ENCODE measurements at regions not wholly inside any gene's neighbourhood (a gene's known extent, or its start where the extent isn't known, plus 50 kb on each side); places are given as distances from the start of the nearest gene placed in this dataset.

DNA sequence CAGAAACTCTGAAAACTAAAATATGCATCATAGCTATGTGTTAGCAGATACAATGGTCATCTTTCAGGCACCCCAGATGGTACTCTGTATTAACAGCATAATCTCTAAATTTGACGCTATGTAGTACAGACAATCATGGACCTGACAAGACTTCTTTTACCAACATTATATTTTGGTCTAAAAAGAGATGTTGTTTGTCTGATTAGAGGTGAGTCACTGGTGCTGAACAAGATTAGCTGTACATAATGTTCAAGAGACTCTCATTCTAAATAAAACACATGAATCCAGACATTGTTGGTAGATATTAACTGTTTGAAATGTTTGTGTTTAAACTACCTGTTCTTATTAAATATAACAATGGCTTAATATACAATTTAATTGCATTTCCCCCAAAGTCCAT lies 146.4 kb upstream of the LMNTD1 start:
- TF ChIP-seq EZH2 (IDR thresholded peaks at IDR 0.05; ENCODE audit: low read length, unreplicated experiment) (no peak), CTCF (conservative IDR thresholded peaks at IDR 0.05; ENCODE audit: low read depth, low read length) (no peak), EZH2phosphoT487 (IDR thresholded peaks at IDR 0.05; ENCODE audit: borderline replicate concordance, low read length) (no peak)
